H1 (cell line): ENCODE measurements at regions not wholly inside any gene's neighbourhood (a gene's known extent, or its start where the extent isn't known, plus 50 kb on each side); places are given as distances from the start of the nearest gene placed in this dataset.

Experiments
- CTCF ChIA-PET: fragments of 300-600 bp; sonication (Branson Sonifier 250); formaldehyde crosslinking; loops from one replicate; lab custom pipeline; 2021; ENCODE audit not compliant: partially characterized antibody; lab: Charles Lee
- POLR2A ChIA-PET: fragments of 300-600 bp; sonication (Branson Sonifier 250); formaldehyde crosslinking; loops from one replicate; lab custom pipeline; 2021; ENCODE audit warnings: inconsistent platforms; ENCODE audit not compliant: partially characterized antibody; lab: Charles Lee
- DNase-seq, 2 experiments: peaks; one replicate each; pipeline versions ENCODE4 v3.0.0 to v3.0.0-alpha.2; 2010 to 2022; ENCODE audit warnings: low spot score in 2 of 2, low read depth in 1 of 2, mixed read lengths in 1 of 2
- FAIRE-seq: peaks from 2 replicates; lab custom pipeline; 2011; peaks lifted over from hg19 to GRCh38; lab: Jason Lieb, UNC
- H2AFZ ChIP-seq: 2 replicates; pipeline ENCODE4 v1.8.1; 2012; ENCODE audit warnings: low read length, inconsistent platforms
- H2AK5ac ChIP-seq: 2 replicates; pipeline ENCODE4 v1.6.1; 2013; ENCODE audit warnings: low read depth, low read length
- H2BK120ac ChIP-seq: replicated peaks from 2 replicates; pipeline ENCODE3; 2013; ENCODE audit warnings: low read depth, low read length, inconsistent platforms
- H2BK12ac ChIP-seq: 2 replicates; pipeline ENCODE4 v1.6.1; 2013; ENCODE audit warnings: low read depth, low read length
- H2BK15ac ChIP-seq: 2 replicates; pipeline ENCODE4 v1.6.1; 2013; ENCODE audit warnings: low read length
- H2BK20ac ChIP-seq: 2 replicates; pipeline ENCODE4 v1.6.1; 2013; ENCODE audit warnings: low read length
- H2BK5ac ChIP-seq: 2 replicates; pipeline ENCODE4 v1.6.1; 2013; ENCODE audit warnings: low read depth, low read length
- H3K14ac ChIP-seq: 2 replicates; pipeline ENCODE4 v1.6.1; 2013; ENCODE audit warnings: inconsistent platforms; ENCODE audit not compliant: insufficient read length
- H3K18ac ChIP-seq: 2 replicates; pipeline ENCODE4 v1.6.1; 2013; ENCODE audit warnings: low read length; ENCODE audit errors: extremely low read depth
- H3K23ac ChIP-seq: 2 replicates; pipeline ENCODE4 v1.6.1; 2013; ENCODE audit warnings: inconsistent platforms; ENCODE audit not compliant: insufficient read length
- H3K23me2 ChIP-seq: 2 replicates; pipeline ENCODE4 v1.6.1; 2013; ENCODE audit warnings: low read depth, low read length
- H3K27ac ChIP-seq: 2 replicates; pipeline ENCODE4 v1.6.1; 2011; ENCODE audit warnings: low read depth, low read length, inconsistent platforms
- H3K27me3 ChIP-seq, 4 experiments: replicated peaks in 1 of 4; 1 replicate in 1 of 4; 2 replicates in 3 of 4; pipeline versions ENCODE4 v1.6.1 to v1.8.1; 2011 to 2013; ENCODE audit warnings: low read length in 3 of 4, mild to moderate bottlenecking in 3 of 4, inconsistent platforms in 2 of 4, mixed read lengths in 2 of 4, moderate library complexity in 1 of 4; ENCODE audit not compliant: control insufficient read depth in 3 of 4, insufficient read depth in 3 of 4; ENCODE audit errors: extremely low read depth in 1 of 4
- H3K36me3 ChIP-seq, 4 experiments: 2 replicates each; pipeline versions ENCODE4 v1.6.1 to v1.8.1; 2011 to 2013; ENCODE audit warnings: mild to moderate bottlenecking in 4 of 4, low read length in 3 of 4, moderate library complexity in 2 of 4, control low read depth in 1 of 4, inconsistent platforms in 1 of 4; ENCODE audit not compliant: insufficient read depth in 4 of 4, control insufficient read depth in 2 of 4
- H3K4ac ChIP-seq: replicated peaks from 2 replicates; pipeline ENCODE3; 2013; ENCODE audit warnings: low read length, low read depth, mixed read lengths, inconsistent platforms; ENCODE audit not compliant: insufficient read length
- H3K4me1 ChIP-seq, 4 experiments: replicated peaks in 1 of 4; 1 replicate in 1 of 4; 2 replicates in 3 of 4; pipeline versions ENCODE4 v1.6.1 to v1.8.1; 2011 to 2013; ENCODE audit warnings: low read length in 3 of 4, inconsistent platforms in 2 of 4, mixed read lengths in 1 of 4; ENCODE audit not compliant: insufficient read depth in 4 of 4, control insufficient read depth in 3 of 4
- H3K4me2 ChIP-seq, 2 experiments: 2 replicates each; pipeline versions ENCODE4 v1.6.1 to v1.8.1; 2011 to 2013; ENCODE audit warnings: low read depth in 2 of 2, low read length in 2 of 2, control low read depth in 1 of 2, inconsistent platforms in 1 of 2, mild to moderate bottlenecking in 1 of 2; ENCODE audit not compliant: insufficient read depth in 1 of 2
- H3K4me3 ChIP-seq, 4 experiments: fragments of 200-600, 300-600 bp in 1 of 4; sonication (generic), shearing (Covaris generic), sonication (Bioruptor Twin) in 1 of 4; 2 replicates each; pipeline versions ENCODE4 v1.5.1 to v1.8.1; 2011 to 2016; ENCODE audit warnings: low read length in 4 of 4, low read depth in 3 of 4, control low read depth in 2 of 4, inconsistent platforms in 2 of 4, mild to moderate bottlenecking in 2 of 4, mixed read lengths in 1 of 4, moderate library complexity in 1 of 4; ENCODE audit not compliant: insufficient read depth in 2 of 4; ENCODE audit errors: extremely low read depth in 1 of 4
- H3K56ac ChIP-seq: replicated peaks from 2 replicates; pipeline ENCODE3; 2013; ENCODE audit warnings: low read depth, mild to moderate bottlenecking, mixed read lengths, low read length, inconsistent platforms; ENCODE audit not compliant: insufficient read length
- H3K79me1 ChIP-seq: 2 replicates; pipeline ENCODE4 v1.6.1; 2013; ENCODE audit warnings: low read depth, low read length, control low read depth
- H3K79me2 ChIP-seq, 2 experiments: 2 replicates each; pipeline versions ENCODE4 v1.6.1 to v1.8.1; 2012 to 2013; ENCODE audit warnings: low read length in 2 of 2, mild to moderate bottlenecking in 2 of 2, inconsistent platforms in 1 of 2; ENCODE audit not compliant: insufficient read depth in 2 of 2, control insufficient read depth in 1 of 2
- H3K9ac ChIP-seq, 4 experiments: replicated peaks in 1 of 4; 1 replicate in 1 of 4; 2 replicates in 3 of 4; pipeline versions ENCODE4 v1.6.1 to v1.8.1; 2011 to 2013; ENCODE audit warnings: low read depth in 3 of 4, low read length in 3 of 4, control low read depth in 2 of 4, mild to moderate bottlenecking in 2 of 4, moderate library complexity in 2 of 4, inconsistent platforms in 1 of 4; ENCODE audit errors: extremely low read depth in 1 of 4
- H3K9me3 ChIP-seq, 2 experiments: 2 replicates each; pipeline versions ENCODE4 v1.6.1 to v1.8.1; 2012 to 2013; ENCODE audit warnings: mild to moderate bottlenecking in 2 of 2, moderate library complexity in 2 of 2, control low read depth in 1 of 2, inconsistent platforms in 1 of 2, low read depth in 1 of 2, low read length in 1 of 2, mixed read lengths in 1 of 2; ENCODE audit not compliant: insufficient read depth in 2 of 2
- H4K20me1 ChIP-seq, 2 experiments: replicated peaks in 1 of 2; 2 replicates each; pipeline versions ENCODE3 to v1.8.1; 2011 to 2013; ENCODE audit warnings: inconsistent platforms in 2 of 2, low read length in 2 of 2, mild to moderate bottlenecking in 1 of 2; ENCODE audit not compliant: insufficient read depth in 2 of 2, control insufficient read depth in 1 of 2
- H4K5ac ChIP-seq: 2 replicates; pipeline ENCODE4 v1.6.1; 2013; ENCODE audit warnings: low read length, low read depth, mixed read lengths, inconsistent platforms; ENCODE audit not compliant: insufficient read length
- H4K8ac ChIP-seq: 2 replicates; pipeline ENCODE4 v1.8.0; 2013; ENCODE audit warnings: mild to moderate bottlenecking, moderate library complexity, low read length, inconsistent platforms; ENCODE audit not compliant: insufficient read depth; ENCODE audit errors: extremely low read depth
- H4K91ac ChIP-seq: replicated peaks from 2 replicates; pipeline ENCODE3; 2013; ENCODE audit warnings: low read length, mixed read lengths, inconsistent platforms; ENCODE audit not compliant: insufficient read length
- ASH2L ChIP-seq: fragments of 200-600, 300-600 bp; sonication (generic); IDR thresholded peaks from one replicate; pipeline ENCODE4 v1.7.1; 2017; ENCODE audit warnings: low read length
- CBX5 ChIP-seq: fragments of 300-800, 300-1000 bp; sonication (generic); IDR thresholded peaks from 2 replicates; pipeline ENCODE4 v1.7.1; 2016; ENCODE audit warnings: antibody characterized with exemption, low read length, low read depth
- CHD1 ChIP-seq: IDR thresholded peaks from 2 replicates; pipeline ENCODE4 v1.6.1; 2012; ENCODE audit warnings: low read depth, low read length, improper control_type of control experiment
- CHD2 ChIP-seq: IDR thresholded peaks from 2 replicates; pipeline ENCODE4 v1.6.1; 2012; ENCODE audit warnings: low read length, improper control_type of control experiment
- EGR1 ChIP-seq: IDR thresholded peaks from 2 replicates; pipeline ENCODE4 v1.6.1; 2011; ENCODE audit warnings: low read depth, low read length, borderline replicate concordance
- HDAC2 ChIP-seq, 2 experiments: fragments of 300-600 bp in 1 of 2; sonication (generic) in 1 of 2; IDR thresholded peaks; 2 replicates each; pipeline ENCODE4 v1.6.1; 2011 to 2012; ENCODE audit warnings: low read depth in 2 of 2, low read length in 2 of 2, mild to moderate bottlenecking in 2 of 2, moderate library complexity in 2 of 2, borderline replicate concordance in 1 of 2, inconsistent platforms in 1 of 2
- KDM1A ChIP-seq: fragments of 200-600, 300-600 bp; sonication (generic); IDR thresholded peaks from 2 replicates; pipeline ENCODE4 v1.7.1; 2016; ENCODE audit warnings: mild to moderate bottlenecking, low read length, borderline replicate concordance
- KDM4A ChIP-seq: IDR thresholded peaks from one replicate; pipeline ENCODE4 v1.7.1; 2012; ENCODE audit warnings: low read depth, mild to moderate bottlenecking, moderate library complexity, low read length, inconsistent platforms; ENCODE audit not compliant: severe bottlenecking
- NANOG ChIP-seq: IDR thresholded peaks from 2 replicates; pipeline ENCODE4 v1.6.1; 2011; ENCODE audit warnings: low read length, low read depth, mild to moderate bottlenecking, inconsistent platforms; ENCODE audit not compliant: insufficient read depth, poor library complexity, severe bottlenecking
- RAD21 ChIP-seq, 2 experiments: IDR thresholded peaks in 1 of 2; conservative IDR thresholded peaks in 1 of 2; 2 replicates each; pipeline ENCODE4 v1.6.1; 2011; ENCODE audit warnings: low read depth in 2 of 2, low read length in 2 of 2, improper control_type of control experiment in 1 of 2, inconsistent platforms in 1 of 2, mild to moderate bottlenecking in 1 of 2, moderate library complexity in 1 of 2
- RFX5 ChIP-seq: IDR thresholded peaks from 2 replicates; pipeline ENCODE4 v1.6.1; 2011; ENCODE audit warnings: low read depth, low read length, improper control_type of control experiment, borderline replicate concordance
- RXRA ChIP-seq: IDR thresholded peaks from 2 replicates; pipeline ENCODE4 v1.6.1; 2011; ENCODE audit warnings: low read depth, mild to moderate bottlenecking, low read length, moderate library complexity; ENCODE audit not compliant: insufficient read depth
- SP4 ChIP-seq: IDR thresholded peaks from 2 replicates; pipeline ENCODE4 v1.6.1; 2012; ENCODE audit warnings: low read length, inconsistent platforms
- ZNF274 ChIP-seq: IDR thresholded peaks from 2 replicates; pipeline ENCODE4 v1.7.0; 2012; ENCODE audit warnings: low read length, borderline replicate concordance; ENCODE audit errors: extremely low read depth
- WGBS, 2 experiments: shearing (Covaris generic) in 1 of 2; methylation state at CpG; one replicate each; pipeline versions ENCODE4 v1.1.6 to v1.1.7; 2013 to 2015; ENCODE audit warnings: low lambda C conversion rate in 2 of 2, mixed read lengths in 2 of 2, inconsistent platforms in 1 of 2, low coverage in 1 of 2, missing lambda C conversion rate in 1 of 2; ENCODE audit not compliant: insufficient replicate concordance in 2 of 2, insufficient coverage in 1 of 2, insufficient read length in 1 of 2; ENCODE audit errors: extremely low coverage in 1 of 2, missing lambda C conversion rate in 1 of 2; 5-methylcytosine and 5-hydroxymethylcytosine counted together

- H3K4me1 ChIP-seq: no peaks in the 10 kb centered on the region
- H3K9me3 ChIP-seq: peaks cover 68 to 85% of the 10 kb centered on the region in 2 experiments
- CTCF ChIA-PET: no interaction called here
- no peak overlapping the region for H2BK20ac ChIP-seq
- H3K36me3 ChIP-seq: no peaks in the 10 kb centered on the region
- H3K4me2 ChIP-seq: no peak overlapping the region
- FAIRE-seq: no peak
- no peak overlapping the region for H3K56ac ChIP-seq
- H3K9ac ChIP-seq: no peak overlapping the region
- H3K79me2 ChIP-seq: no peaks in the 10 kb centered on the region
- no peak overlapping the region for H2AFZ ChIP-seq
- no peaks in the 10 kb centered on the region for H3K27me3 ChIP-seq
- no peak for DNase-seq
- no peak overlapping the region for H2BK5ac ChIP-seq
- no peak overlapping the region for H3K18ac ChIP-seq
- no peak overlapping the region for H4K91ac ChIP-seq
- H3K23ac ChIP-seq: no peak overlapping the region
- no peak overlapping the region for H4K5ac ChIP-seq
- no peaks in the 10 kb centered on the region for H4K20me1 ChIP-seq
- no peaks in the 10 kb centered on the region for H3K79me1 ChIP-seq
- no peak overlapping the region for H3K14ac ChIP-seq
- H2BK120ac ChIP-seq: no peak overlapping the region
- 88% methylated on average over 16 of the region's 16 CpGs; no CpG with 5 or more reads in 1 of the 2 experiments for WGBS, 2 experiments
- no peak overlapping the region for H2BK15ac ChIP-seq
- H3K23me2 ChIP-seq: peaks cover 4% of the 10 kb centered on the region; the same call in 1 of the 2 replicates
- POLR2A ChIA-PET: interaction anchor here (0.7 kb wide), 1 partner anchor 466 kb away, joined by 3 read pairs; no protein-coding TSS in a partner anchor
- no peak overlapping the region for H3K27ac ChIP-seq
- H3K4ac ChIP-seq: no peak overlapping the region
- no peak overlapping the region for H3K4me3 ChIP-seq
- H4K8ac ChIP-seq: no peak overlapping the region
- no peak overlapping the region for H2BK12ac ChIP-seq
- H2AK5ac ChIP-seq: no peak overlapping the region
- TF ChIP-seq NANOG (no peak), CBX5 (no peak), KDM1A (no peak), CHD2 (no peak), ZNF274 (no peak), HDAC2 (IDR thresholded peaks at IDR 0.05; ENCODE audit: borderline replicate concordance in 1 of 2, low read depth in 2 of 2, low read length in 2 of 2) (no peak), RXRA (no peak), CHD1 (no peak), ASH2L (no peak), EGR1 (no peak), SP4 (no peak), RAD21 (IDR thresholded peaks at IDR 0.05 in 1 of 2, conservative IDR thresholded peaks at IDR 0.05 in 1 of 2; ENCODE audit: low read depth in 2 of 2, low read length in 2 of 2) (no peak), RFX5 (no peak), KDM4A (no peak)
Measured at GRCh38 chr22:47552541-47553205, 790.2 kb downstream of the TBC1D22A start.
